Kidney epithelial cell (primary cell): ENCODE measurements at regions not wholly inside any gene's neighbourhood (a gene's known extent, or its start where the extent isn't known, plus 50 kb on each side); places are given as distances from the start of the nearest gene placed in this dataset.

Experiments
- DNase-seq: peaks from one replicate; pipeline ENCODE4 v3.0.0-alpha.2; 2010; ENCODE audit warnings: low read depth
- H3K27me3 ChIP-seq: 2 replicates; pipeline ENCODE4 v1.6.0; 2011; ENCODE audit warnings: low read length; ENCODE audit not compliant: control insufficient read depth, insufficient read depth
- H3K36me3 ChIP-seq: 2 replicates; pipeline ENCODE4 v1.5.1; 2011; ENCODE audit warnings: low read length; ENCODE audit not compliant: control insufficient read depth, insufficient read depth
- H3K4me3 ChIP-seq: 2 replicates; pipeline ENCODE4 v1.5.1; 2011; ENCODE audit warnings: low read depth, mild to moderate bottlenecking, control low read depth, low read length
- CTCF ChIP-seq: IDR thresholded peaks from 2 replicates; pipeline ENCODE4 v1.5.1; 2011; ENCODE audit warnings: mild to moderate bottlenecking, moderate library complexity, low read length, control low read depth, inconsistent platforms; ENCODE audit not compliant: insufficient read depth, poor library complexity, severe bottlenecking

- H3K36me3 ChIP-seq, result no peaks in the 10 kb centered on the region
- no peak for DNase-seq
- TF ChIP-seq CTCF, result no peak
- no peaks in the 10 kb centered on the region for H3K27me3 ChIP-seq
- H3K4me3 ChIP-seq, result no peak overlapping the region
Observed at GRCh38 chr6:90910893-90911292, 324.0 kb upstream of the MAP3K7 start.

DNA sequence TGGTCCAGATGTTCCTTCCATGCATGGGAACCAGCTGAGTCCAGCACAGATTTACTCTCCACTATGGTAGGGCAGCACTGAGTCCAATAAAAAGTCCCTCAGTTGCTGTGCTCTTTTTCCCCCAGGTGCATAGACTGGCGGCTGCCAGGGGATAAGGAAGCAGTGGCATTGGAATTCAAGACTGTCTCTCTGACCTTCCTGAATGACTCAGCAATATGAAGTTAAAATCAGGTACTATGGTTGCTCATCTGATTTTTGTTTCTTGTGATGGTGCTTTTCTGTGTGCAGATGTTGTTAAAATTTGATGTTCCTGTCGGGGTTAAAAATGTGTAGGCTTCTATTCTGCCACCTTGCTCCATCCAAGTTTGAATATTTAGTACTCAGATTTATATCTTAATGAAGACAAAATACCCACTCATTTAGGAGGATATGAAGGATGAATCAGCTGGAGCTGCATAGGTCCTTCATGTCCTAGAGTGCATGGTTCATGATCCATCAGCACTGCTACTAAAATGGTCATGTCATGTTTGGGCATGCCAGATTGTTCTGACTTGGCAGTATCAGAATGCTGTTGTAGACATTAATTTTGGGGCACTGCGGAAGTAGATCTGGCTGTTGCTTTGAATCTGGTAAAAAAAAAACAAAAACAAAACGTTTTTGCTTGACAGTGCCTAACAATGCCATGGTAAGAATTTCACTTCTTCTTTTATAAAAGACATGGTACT, 321.2 kb upstream of the MAP3K7 start:
- no peaks in the 10 kb centered on the region for H3K36me3 ChIP-seq
- no peak overlapping the region for H3K4me3 ChIP-seq
- TF ChIP-seq CTCF, result no peak
- no peak for DNase-seq
- no peaks in the 10 kb centered on the region for H3K27me3 ChIP-seq

DNA sequence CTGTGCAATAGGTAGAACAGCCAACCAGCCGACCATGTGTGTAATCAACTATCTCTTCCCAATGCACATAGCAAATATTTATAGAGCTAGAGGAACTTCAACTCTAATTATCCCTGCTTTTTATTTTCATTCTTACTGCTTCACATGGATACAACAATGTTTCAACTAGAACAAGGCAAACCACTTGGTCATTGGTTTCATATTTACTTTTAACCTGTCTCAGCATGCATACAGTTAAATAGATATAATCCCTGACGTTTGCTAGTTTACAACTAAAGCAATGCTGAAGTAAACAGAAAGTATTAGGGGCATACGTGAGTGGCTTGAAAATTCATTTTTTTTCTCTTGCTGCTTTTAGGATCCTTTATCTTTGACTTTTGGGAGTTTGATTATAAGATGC, 318.5 kb upstream of the MAP3K7 start:
- TF ChIP-seq CTCF, result no peak
- no peak overlapping the region for H3K4me3 ChIP-seq
- H3K36me3 ChIP-seq, result no peaks in the 10 kb centered on the region
- DNase-seq, result no peak
- no peaks in the 10 kb centered on the region for H3K27me3 ChIP-seq

- H3K27me3 ChIP-seq, result no peaks in the 10 kb centered on the region
- no peak for TF ChIP-seq CTCF
- H3K36me3 ChIP-seq, result no peaks in the 10 kb centered on the region
- H3K4me3 ChIP-seq, result no peak overlapping the region
- DNase-seq, result no peak
Observed at GRCh38 chr6:90900034-90900433, 313.2 kb upstream of the MAP3K7 start.

GRCh38 chr6:90898763-90899162, 311.9 kb upstream of the MAP3K7 start:
- H3K27me3 ChIP-seq, result no peaks in the 10 kb centered on the region
- TF ChIP-seq CTCF, result no peak
- H3K36me3 ChIP-seq, result no peaks in the 10 kb centered on the region
- no peak overlapping the region for H3K4me3 ChIP-seq
- DNase-seq, result no peak

- DNase-seq, result no peak
Observed at GRCh38 chr6:90896075-90896547, 309.2 kb upstream of the MAP3K7 start.

More at GRCh38 chr6:90896075-90896547, 309.2 kb upstream of the MAP3K7 start:
- TF ChIP-seq CTCF, result no peak
- no peaks in the 10 kb centered on the region for H3K36me3 ChIP-seq
- H3K4me3 ChIP-seq, result no peak overlapping the region
- H3K27me3 ChIP-seq, result no peaks in the 10 kb centered on the region
